22Rv1 (cell line): ENCODE measurements at regions not wholly inside any gene's neighbourhood (a gene's known extent, or its start where the extent isn't known, plus 50 kb on each side); places are given as distances from the start of the nearest gene placed in this dataset.

Experiments
- ZFX ChIP-seq: fragments of 450-650 bp; IDR thresholded peaks from 2 replicates; pipeline ENCODE4 v1.6.1; 2017; ENCODE audit warnings: antibody characterized with exemption, borderline replicate concordance
- TF ChIP-seq, protein P1 (sequence below): fragments of 450-650 bp; IDR thresholded peaks from 2 replicates; pipeline ENCODE4 v1.5.1; 2017; ENCODE audit warnings: mild to moderate bottlenecking

DNA sequence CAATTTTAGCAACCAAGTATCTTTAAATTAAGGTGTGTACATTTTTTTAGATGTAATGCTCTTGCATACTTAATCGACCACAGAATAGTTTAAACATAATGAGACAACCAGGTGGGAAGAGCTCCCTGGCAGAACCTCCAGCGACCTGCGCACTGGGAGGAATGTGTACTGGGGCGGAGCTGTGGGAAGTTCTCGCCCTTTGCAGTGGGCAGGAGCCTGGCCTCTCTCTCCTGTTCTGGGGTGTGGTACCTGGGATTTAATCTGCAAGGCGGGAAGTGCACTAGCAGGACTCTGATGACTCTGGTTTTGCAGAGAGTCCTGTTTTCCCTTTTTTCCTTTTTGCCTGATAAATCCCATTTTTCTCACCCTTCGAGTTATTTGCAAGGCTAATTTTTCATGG, 150.7 kb downstream of the SLC28A3 start:
- TF ChIP-seq, protein P1, sequence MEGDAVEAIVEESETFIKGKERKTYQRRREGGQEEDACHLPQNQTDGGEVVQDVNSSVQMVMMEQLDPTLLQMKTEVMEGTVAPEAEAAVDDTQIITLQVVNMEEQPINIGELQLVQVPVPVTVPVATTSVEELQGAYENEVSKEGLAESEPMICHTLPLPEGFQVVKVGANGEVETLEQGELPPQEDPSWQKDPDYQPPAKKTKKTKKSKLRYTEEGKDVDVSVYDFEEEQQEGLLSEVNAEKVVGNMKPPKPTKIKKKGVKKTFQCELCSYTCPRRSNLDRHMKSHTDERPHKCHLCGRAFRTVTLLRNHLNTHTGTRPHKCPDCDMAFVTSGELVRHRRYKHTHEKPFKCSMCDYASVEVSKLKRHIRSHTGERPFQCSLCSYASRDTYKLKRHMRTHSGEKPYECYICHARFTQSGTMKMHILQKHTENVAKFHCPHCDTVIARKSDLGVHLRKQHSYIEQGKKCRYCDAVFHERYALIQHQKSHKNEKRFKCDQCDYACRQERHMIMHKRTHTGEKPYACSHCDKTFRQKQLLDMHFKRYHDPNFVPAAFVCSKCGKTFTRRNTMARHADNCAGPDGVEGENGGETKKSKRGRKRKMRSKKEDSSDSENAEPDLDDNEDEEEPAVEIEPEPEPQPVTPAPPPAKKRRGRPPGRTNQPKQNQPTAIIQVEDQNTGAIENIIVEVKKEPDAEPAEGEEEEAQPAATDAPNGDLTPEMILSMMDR = no peak
- no peak for TF ChIP-seq ZFX
